NCI-H524 treated with DMSO at 0.1 percent for 48 hours (cell line): ENCODE measurements at regions not wholly inside any gene's neighbourhood (a gene's known extent, or its start where the extent isn't known, plus 50 kb on each side); places are given as distances from the start of the nearest gene placed in this dataset.

Source experiments
- DNase-seq: peaks from one replicate; lab custom pipeline; 2025; lab: John Stamatoyannopoulos, UW

GRCh38 chrX:116226665-116227484 is 56.3 kb downstream of the AGTR2 start:
- DNase-seq = no peak

- no peak for DNase-seq
These were observed 59.8 kb downstream of the AGTR2 start for GRCh38 chrX:116230130-116230898.

- DNase-seq = no peak
These were observed 62.3 kb downstream of the AGTR2 start for GRCh38 chrX:116232833-116233232.

GRCh38 chrX:116236666-116237065 is 66.1 kb downstream of the AGTR2 start:
- DNase-seq = no peak

GRCh38 chrX:116238093-116238492 is 67.5 kb downstream of the AGTR2 start:
- no peak for DNase-seq

- no peak for DNase-seq
These were observed 68.2 kb downstream of the AGTR2 start for GRCh38 chrX:116238567-116239255.

- no peak for DNase-seq
These were observed 69.6 kb downstream of the AGTR2 start for GRCh38 chrX:116239944-116240840.

GRCh38 chrX:116241001-116241400 is 70.5 kb downstream of the AGTR2 start:
- no peak for DNase-seq

GRCh38 chrX:116243039-116243438 is 72.5 kb downstream of the AGTR2 start:
- DNase-seq = no peak

- no peak for DNase-seq
These were observed 75.7 kb downstream of the AGTR2 start for GRCh38 chrX:116246261-116246660.

GRCh38 chrX:116267511-116268040 is 97.0 kb downstream of the AGTR2 start:
- DNase-seq = no peak

GRCh38 chrX:116272322-116272721 is 101.8 kb downstream of the AGTR2 start:
- no peak for DNase-seq

GRCh38 chrX:116272861-116273260 is 102.3 kb downstream of the AGTR2 start:
- DNase-seq = peak; percentile 32

GRCh38 chrX:116276261-116276660 is 105.7 kb downstream of the AGTR2 start:
- DNase-seq = no peak

- DNase-seq = peak; percentile 34
These were observed 107.0 kb downstream of the AGTR2 start for GRCh38 chrX:116277351-116278225.

GRCh38 chrX:116278826-116279225 is 108.3 kb downstream of the AGTR2 start:
- DNase-seq = no peak

- no peak for DNase-seq
These were observed 110.6 kb downstream of the AGTR2 start for GRCh38 chrX:116281106-116281505.

- DNase-seq = no peak
These were observed 112.2 kb downstream of the AGTR2 start for GRCh38 chrX:116282751-116283150.

GRCh38 chrX:116284400-116284799 is 113.9 kb downstream of the AGTR2 start:
- no peak for DNase-seq

- no peak for DNase-seq
These were observed 115.0 kb downstream of the AGTR2 start for GRCh38 chrX:116285501-116285900.
